Rectal smooth muscle tissue (tissue), 1 donor: ENCODE measurements at regions not wholly inside any gene's neighbourhood (a gene's known extent, or its start where the extent isn't known, plus 50 kb on each side); places are given as distances from the start of the nearest gene placed in this dataset.

Source experiments
- H3K27ac ChIP-seq: one replicate; pipeline ENCODE4 v1.7.0; 2013; ENCODE audit warnings: low read depth, low read length, inconsistent platforms
- H3K27me3 ChIP-seq: one replicate; pipeline ENCODE4 v1.7.0; 2013; ENCODE audit warnings: low read length; ENCODE audit not compliant: control insufficient read depth, insufficient read depth
- H3K36me3 ChIP-seq: one replicate; pipeline ENCODE4 v1.7.0; 2013; ENCODE audit warnings: low read length; ENCODE audit not compliant: control insufficient read depth, insufficient read depth
- H3K4me1 ChIP-seq: one replicate; pipeline ENCODE4 v1.7.0; 2013; ENCODE audit warnings: low read length; ENCODE audit not compliant: control insufficient read depth, insufficient read depth
- H3K4me3 ChIP-seq: one replicate; pipeline ENCODE4 v1.7.0; 2013; ENCODE audit warnings: low read length
- H3K9ac ChIP-seq: one replicate; pipeline ENCODE4 v1.7.0; 2013; ENCODE audit warnings: low read length

DNA sequence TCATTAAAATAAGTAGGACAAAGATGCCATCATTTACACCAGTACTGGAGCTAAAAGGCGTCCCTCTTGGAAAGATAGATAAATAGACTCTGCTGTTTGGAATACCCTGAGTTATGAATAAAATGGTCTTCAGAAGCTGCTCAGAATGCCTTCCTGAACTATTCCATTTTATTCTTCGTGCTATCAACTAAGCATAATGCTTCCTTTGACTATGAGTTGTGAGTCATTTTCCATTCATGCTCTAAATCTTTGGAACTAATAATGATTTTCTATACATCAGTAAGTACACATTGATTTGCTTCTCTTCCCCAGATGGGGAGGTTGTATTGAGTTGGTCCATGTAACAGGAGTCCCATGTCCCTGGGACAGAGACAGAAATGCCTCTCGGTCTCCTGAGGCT lies 98.3 kb upstream of the PDE7B start:
- Histone ChIP-seq H3K36me3 (no peaks in the 10 kb centered on the region), H3K9ac (no peak overlapping the region), H3K27me3 (no peaks in the 10 kb centered on the region), H3K4me3 (no peak overlapping the region), H3K27ac (no peak overlapping the region), H3K4me1 (no peaks in the 10 kb centered on the region)

DNA sequence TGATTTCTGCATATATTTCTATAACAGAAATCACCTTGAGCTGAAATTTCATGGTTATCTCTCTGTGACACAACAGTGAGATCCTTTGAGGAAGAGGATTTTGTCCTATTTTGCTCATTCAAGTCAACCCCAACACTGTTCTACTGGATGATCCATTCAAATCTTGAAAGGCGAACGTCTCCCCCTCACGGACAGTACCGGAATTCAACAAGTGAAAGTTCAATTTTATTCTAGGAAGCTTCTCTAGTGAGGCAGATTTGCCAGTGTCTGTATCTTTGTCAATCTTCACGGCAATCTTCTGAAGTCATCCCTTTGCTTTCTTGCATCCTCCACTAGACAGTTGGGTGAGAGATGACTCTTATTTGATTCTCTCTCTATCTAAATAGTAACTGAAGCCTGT lies 91.7 kb upstream of the PDE7B start:
- Histone ChIP-seq H3K36me3 (no peaks in the 10 kb centered on the region), H3K4me3 (no peak overlapping the region), H3K27ac (no peak overlapping the region), H3K27me3 (no peaks in the 10 kb centered on the region), H3K4me1 (no peaks in the 10 kb centered on the region), H3K9ac (no peak overlapping the region)

DNA sequence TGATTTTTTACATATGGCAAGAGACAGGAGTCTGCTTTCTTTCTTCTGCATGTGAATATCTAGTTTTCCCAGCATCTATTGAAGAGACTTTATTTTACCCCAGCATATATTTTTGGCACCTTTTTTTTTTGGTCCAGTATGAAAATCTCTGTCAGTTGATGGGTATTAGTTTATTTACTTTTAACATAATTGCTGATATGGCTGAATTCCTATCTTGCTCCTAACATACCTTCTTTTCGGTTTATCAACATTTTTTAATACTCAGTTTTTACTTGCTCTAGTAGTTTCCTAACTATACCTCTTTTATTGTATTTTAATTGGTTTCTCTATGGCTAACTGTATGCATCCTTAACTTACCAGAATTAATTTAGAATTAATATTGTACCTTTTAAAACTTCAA lies 77.5 kb upstream of the PDE7B start:
- Histone ChIP-seq H3K4me3 (no peak overlapping the region), H3K36me3 (no peaks in the 10 kb centered on the region), H3K27ac (no peak overlapping the region), H3K4me1 (no peaks in the 10 kb centered on the region), H3K27me3 (no peaks in the 10 kb centered on the region), H3K9ac (no peak overlapping the region)

DNA sequence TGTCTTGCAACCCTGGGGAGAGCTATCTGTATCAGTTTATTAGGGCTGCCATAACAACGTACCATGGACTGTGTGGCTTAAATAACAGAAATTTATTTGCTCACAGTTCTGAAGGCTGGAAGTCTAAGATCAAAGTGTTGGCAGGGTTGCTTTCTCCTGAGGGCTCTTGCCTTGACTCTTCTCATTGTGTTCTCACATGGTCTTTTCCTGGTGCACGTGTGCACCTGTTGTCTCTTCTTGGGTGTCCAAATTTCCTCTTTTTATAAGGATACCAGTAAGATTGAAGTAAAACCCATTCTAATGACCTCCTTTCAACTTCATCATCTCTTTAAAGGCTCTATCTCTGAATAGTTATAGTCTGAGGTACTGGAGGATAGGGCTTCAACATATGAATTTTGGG lies 72.3 kb upstream of the PDE7B start:
- no peaks in the 10 kb centered on the region for H3K27me3 ChIP-seq
- no peak overlapping the region for H3K9ac ChIP-seq
- no peak overlapping the region for H3K4me3 ChIP-seq
- H3K36me3 ChIP-seq = no peaks in the 10 kb centered on the region
- H3K27ac ChIP-seq = no peak overlapping the region
- H3K4me1 ChIP-seq = no peaks in the 10 kb centered on the region

DNA sequence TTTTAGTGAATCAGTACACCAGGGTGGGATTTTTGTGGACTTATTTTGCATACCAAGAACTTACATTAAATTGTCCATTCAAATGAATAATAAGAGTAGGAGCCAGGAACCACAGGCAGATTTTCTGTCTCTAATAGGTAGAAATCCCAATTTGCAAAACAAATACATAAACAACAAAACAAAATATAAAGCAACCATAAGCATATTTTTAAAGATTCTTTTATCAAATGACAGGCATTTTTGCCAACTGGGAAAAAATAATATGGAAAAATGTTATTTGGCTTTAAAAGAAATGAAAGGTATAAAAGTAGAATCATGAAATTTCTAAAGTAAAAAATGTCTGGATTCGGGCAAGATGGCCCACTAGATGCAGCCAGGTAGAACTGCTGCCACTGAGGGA lies 71.2 kb upstream of the PDE7B start:
- no peak overlapping the region for H3K9ac ChIP-seq
- no peaks in the 10 kb centered on the region for H3K4me1 ChIP-seq
- no peaks in the 10 kb centered on the region for H3K27me3 ChIP-seq
- no peak overlapping the region for H3K4me3 ChIP-seq
- H3K36me3 ChIP-seq = no peaks in the 10 kb centered on the region
- H3K27ac ChIP-seq = no peak overlapping the region

DNA sequence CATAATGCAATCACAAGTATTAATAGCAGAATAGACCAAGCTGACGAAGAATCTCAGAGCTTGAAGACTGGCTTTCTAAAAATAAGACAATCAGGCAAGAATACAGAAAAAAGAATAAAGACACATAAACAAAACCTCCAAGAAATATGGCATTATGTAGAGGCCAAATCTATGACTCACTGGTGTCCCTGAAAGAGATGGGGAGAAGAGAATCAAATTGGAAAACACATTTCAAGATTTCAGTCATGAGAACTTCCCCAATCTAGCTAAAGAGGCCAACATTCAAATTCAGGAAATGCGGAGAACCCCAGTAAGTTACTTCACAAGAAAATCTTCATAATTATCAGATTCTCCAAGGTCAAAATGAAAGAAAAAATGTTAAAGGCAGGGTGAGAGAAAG lies 69.0 kb upstream of the PDE7B start:
- Histone ChIP-seq H3K36me3 (no peaks in the 10 kb centered on the region), H3K27me3 (no peaks in the 10 kb centered on the region), H3K27ac (no peak overlapping the region), H3K4me1 (no peaks in the 10 kb centered on the region), H3K4me3 (no peak overlapping the region), H3K9ac (no peak overlapping the region)

DNA sequence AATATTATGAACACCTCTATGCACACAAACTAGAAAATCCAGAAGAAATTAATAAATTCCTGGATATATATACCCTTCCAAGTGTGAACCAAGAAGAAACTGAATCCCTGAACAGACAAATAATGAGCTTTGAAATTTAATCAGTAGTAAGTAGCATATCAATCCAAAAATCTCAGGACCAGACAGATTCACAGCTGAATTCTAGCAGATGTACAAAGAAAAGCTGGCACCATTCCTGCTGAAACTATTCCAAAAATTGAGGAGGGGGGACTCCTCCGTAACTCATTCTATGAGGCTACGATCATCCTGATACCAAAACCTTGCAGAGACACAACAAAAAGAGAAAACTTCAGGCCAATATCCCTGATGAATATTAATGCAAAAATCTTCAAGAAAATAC lies 67.0 kb upstream of the PDE7B start:
- Histone ChIP-seq H3K4me1 (no peaks in the 10 kb centered on the region), H3K27ac (no peak overlapping the region), H3K36me3 (no peaks in the 10 kb centered on the region), H3K9ac (no peak overlapping the region), H3K27me3 (no peaks in the 10 kb centered on the region), H3K4me3 (no peak overlapping the region)

DNA sequence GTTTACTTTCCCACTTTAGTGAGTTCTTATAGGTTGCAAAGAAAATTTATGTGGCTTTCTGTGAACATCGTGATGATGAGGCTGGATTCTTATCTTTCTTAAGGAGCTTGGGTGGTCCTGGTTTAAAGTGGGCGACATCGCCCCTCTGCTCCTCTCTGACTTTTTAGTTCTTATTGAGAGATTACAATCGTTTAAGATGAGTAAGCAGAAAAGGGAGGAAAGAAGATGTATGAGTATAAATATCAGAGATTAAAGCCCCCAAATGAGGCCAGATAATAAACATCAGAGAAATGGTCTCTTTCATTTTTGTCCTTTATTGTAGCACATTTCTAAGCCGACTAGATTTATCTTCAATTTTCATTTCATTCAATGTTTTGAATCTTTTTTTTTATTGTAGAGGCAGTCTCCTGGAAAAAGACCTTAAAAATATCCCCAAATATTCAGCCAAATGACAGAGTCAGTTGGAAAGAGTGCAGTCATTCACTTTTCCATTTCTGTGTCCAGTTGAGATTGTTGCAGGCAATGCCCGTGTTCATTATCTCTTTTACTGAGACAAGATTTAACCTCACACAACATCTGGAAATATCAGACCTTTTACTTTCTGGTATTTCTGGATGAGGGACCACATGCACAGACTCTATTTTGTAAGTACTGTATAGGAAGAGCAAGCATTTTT lies 62.0 kb upstream of the PDE7B start:
- no peak overlapping the region for H3K9ac ChIP-seq
- no peak overlapping the region for H3K27ac ChIP-seq
- no peak overlapping the region for H3K4me3 ChIP-seq
- H3K4me1 ChIP-seq = no peaks in the 10 kb centered on the region
- no peaks in the 10 kb centered on the region for H3K36me3 ChIP-seq
- H3K27me3 ChIP-seq = no peaks in the 10 kb centered on the region

DNA sequence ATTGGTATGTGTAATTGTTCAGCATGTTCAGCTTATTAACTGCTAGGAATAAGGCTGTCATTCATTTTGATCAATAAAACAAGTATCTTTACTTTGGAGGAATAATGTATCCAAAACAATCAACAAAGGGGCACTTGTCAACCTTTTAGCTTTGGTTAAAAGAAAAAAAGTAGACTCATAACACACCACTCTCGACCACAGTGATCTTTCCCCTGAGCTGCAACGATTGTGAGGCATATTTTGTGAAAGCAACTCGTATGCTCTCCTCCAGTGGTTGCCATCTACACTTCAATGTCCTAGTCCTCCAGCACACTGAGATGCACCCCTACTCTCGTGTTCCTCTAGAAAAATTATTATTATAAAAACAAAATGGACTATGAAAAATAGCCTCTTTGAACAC lies 60.1 kb upstream of the PDE7B start:
- H3K27ac ChIP-seq = no peak overlapping the region
- H3K4me1 ChIP-seq = no peaks in the 10 kb centered on the region
- H3K27me3 ChIP-seq = no peaks in the 10 kb centered on the region
- no peak overlapping the region for H3K4me3 ChIP-seq
- H3K9ac ChIP-seq = no peak overlapping the region
- H3K36me3 ChIP-seq = no peaks in the 10 kb centered on the region

DNA sequence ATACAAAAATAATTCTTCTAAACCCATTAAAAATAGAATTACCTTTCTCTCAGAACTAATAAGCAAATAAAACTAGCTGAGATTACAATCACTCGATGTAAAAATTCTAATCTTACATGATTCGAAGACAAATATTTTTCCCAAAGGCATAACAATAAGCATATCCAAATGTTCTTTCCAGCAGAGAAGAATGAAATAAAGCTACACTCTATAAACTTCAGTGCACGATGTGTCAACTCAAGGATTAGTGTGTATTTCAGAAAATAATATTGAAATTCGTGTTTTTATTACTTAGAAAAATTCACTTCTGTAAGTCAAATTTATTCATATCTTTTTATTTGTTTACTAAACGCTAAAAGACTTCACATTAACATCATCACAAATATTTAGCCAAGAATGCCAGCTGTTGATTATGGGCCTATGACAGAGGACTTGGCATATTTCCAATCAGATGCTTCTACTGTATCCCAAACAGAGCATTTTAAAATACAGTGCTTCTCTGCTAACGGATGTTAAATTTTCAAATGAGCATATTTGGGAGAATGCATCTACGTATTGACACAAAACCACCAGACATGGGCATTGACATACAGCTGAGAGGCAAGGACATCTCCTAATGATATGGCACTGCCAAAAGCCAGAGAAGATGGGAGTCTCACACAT lies 54.7 kb upstream of the PDE7B start:
- Histone ChIP-seq H3K27ac (no peak overlapping the region), H3K36me3 (no peaks in the 10 kb centered on the region), H3K4me3 (no peak overlapping the region), H3K27me3 (no peaks in the 10 kb centered on the region), H3K9ac (no peak overlapping the region), H3K4me1 (no peaks in the 10 kb centered on the region)

DNA sequence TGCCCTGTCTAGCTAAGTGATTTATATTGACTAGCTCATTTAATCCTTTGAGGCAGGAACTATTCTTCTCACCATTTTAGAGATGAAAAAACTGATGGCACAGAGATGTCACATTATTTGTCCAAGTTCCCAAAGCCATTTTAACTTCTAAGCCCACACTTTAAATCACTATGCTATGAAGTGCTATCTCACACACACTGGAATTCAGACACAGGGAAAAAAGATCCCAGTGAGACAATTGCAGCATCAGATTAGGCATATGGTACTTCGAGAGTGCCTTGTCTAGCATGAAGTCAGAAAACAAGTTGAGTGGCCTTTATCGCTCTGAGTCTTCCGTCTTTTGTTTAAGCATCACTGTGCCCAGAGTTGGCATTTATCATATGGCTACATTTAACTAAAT lies 54.1 kb upstream of the PDE7B start:
- Histone ChIP-seq H3K27me3 (no peaks in the 10 kb centered on the region), H3K9ac (no peak overlapping the region), H3K27ac (no peak overlapping the region)

DNA sequence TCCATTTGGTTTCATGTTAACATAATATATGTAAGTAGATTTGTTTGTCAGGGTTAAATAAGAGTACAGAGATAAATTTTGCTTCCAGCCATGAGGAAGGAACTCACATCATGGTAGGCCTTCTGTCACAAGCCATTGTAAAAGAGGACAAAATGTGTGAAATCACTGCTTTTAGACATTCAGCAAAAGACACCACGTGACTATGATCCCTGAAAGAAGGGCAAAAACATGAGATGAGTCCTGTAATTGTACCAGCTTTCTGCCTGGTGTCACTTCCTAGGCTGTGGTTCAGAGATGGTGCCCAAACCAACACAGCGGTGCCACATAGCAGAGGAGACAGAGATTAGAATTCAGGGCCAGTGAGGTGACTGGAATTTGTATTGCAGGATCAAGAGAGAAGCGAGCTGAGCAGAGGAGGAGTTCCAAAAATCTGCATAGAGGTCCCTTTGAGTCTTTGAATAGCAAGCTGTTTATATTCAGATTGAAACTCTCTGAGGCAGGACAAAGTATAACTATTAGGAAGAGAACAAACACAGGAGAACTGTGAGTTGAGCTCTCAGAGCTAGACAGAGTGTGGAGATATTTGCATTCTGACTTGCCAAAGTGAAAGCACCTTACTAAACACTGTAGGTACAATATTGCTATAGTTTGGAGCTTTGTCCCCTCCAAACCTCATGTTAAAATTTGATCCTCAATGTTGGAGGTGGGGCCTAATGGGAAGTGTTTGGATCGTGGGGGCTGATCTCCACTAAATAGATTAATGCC lies 52.6 kb upstream of the PDE7B start:
- H3K36me3 ChIP-seq = no peaks in the 10 kb centered on the region
- H3K4me1 ChIP-seq = no peaks in the 10 kb centered on the region
- no peaks in the 10 kb centered on the region for H3K27me3 ChIP-seq
- H3K27ac ChIP-seq = no peak overlapping the region
- no peak overlapping the region for H3K9ac ChIP-seq
- no peak overlapping the region for H3K4me3 ChIP-seq

More for the DNA sequence above, 54.1 kb upstream of the PDE7B start:
- H3K4me1 ChIP-seq = no peaks in the 10 kb centered on the region
- H3K4me3 ChIP-seq = no peak overlapping the region
- no peaks in the 10 kb centered on the region for H3K36me3 ChIP-seq
